ENCODE measurements at regions not wholly inside any gene's neighbourhood (a gene's known extent, or its start where the extent isn't known, plus 50 kb on each side); places are given as distances from the start of the nearest gene placed in this dataset.

GRCh38 chr18:76113101-76113500 is 381.9 kb downstream of the ZNF516 start:
- no peak for DNase-seq

- DNase-seq = no peak
These were observed 392.4 kb downstream of the ZNF516 start for GRCh38 chr18:76102626-76103025.

GRCh38 chr18:76102156-76102555 is 392.9 kb downstream of the ZNF516 start:
- no peak for DNase-seq

- DNase-seq = no peak
These were observed 395.0 kb downstream of the ZNF516 start for GRCh38 chr18:76099931-76100457.

GRCh38 chr18:76098674-76099411 is 396.2 kb downstream of the ZNF516 start:
- no peak for DNase-seq

- DNase-seq = no peak
These were observed 413.5 kb downstream of the ZNF516 start for GRCh38 chr18:76081536-76081935.

GRCh38 chr18:76080430-76080829 is 414.6 kb downstream of the ZNF516 start:
- no peak for DNase-seq

GRCh38 chr18:76075777-76076176 is 419.3 kb downstream of the ZNF516 start:
- no peak for DNase-seq

GRCh38 chr18:76064998-76065397 is 430.0 kb downstream of the ZNF516 start:
- DNase-seq = no peak

- no peak for DNase-seq
These were observed 436.9 kb downstream of the ZNF516 start for GRCh38 chr18:76058146-76058545.

GRCh38 chr18:76057386-76057785 is 437.7 kb downstream of the ZNF516 start:
- no peak for DNase-seq

GRCh38 chr18:76056471-76057110 is 438.5 kb downstream of the ZNF516 start:
- no peak for DNase-seq

- no peak for DNase-seq
These were observed 439.5 kb downstream of the ZNF516 start for GRCh38 chr18:76055578-76055977.

GRCh38 chr18:76055025-76055424 is 440.0 kb downstream of the ZNF516 start:
- no peak for DNase-seq

- no peak for DNase-seq
These were observed 440.9 kb downstream of the ZNF516 start for GRCh38 chr18:76054156-76054555.

GRCh38 chr18:76053551-76053950 is 441.5 kb downstream of the ZNF516 start:
- no peak for DNase-seq

- DNase-seq = no peak
These were observed 442.8 kb downstream of the ZNF516 start for GRCh38 chr18:76052227-76052595.

- no peak for DNase-seq
These were observed 443.4 kb downstream of the ZNF516 start for GRCh38 chr18:76051396-76052226.

- no peak for DNase-seq
These were observed 448.8 kb downstream of the ZNF516 start for GRCh38 chr18:76046221-76046620.

- DNase-seq = no peak
These were observed 452.5 kb downstream of the ZNF516 start for GRCh38 chr18:76042511-76042910.

- no peak for DNase-seq
These were observed 476.8 kb downstream of the ZNF516 start for GRCh38 chr18:76018210-76018609.

- no peak for DNase-seq
These were observed 482.0 kb downstream of the ZNF516 start for GRCh38 chr18:76013057-76013456.

GRCh38 chr18:76005632-76006208 is 489.3 kb downstream of the ZNF516 start:
- DNase-seq = no peak
